GM18907 (cell line): ENCODE measurements at regions not wholly inside any gene's neighbourhood (a gene's known extent, or its start where the extent isn't known, plus 50 kb on each side); places are given as distances from the start of the nearest gene placed in this dataset.
"Not testable (repeated sequence)": the region's sequence is repeated elsewhere in the genome, so short reads cannot be mapped to it uniquely, and the experiment has no call there.

Experiments
- ATAC-seq: cut with Tn5 transposase; IDR thresholded peaks from one replicate; pipeline ENCODE4 v1.9.1; 2021; ENCODE audit warnings: mild to moderate bottlenecking, moderate library complexity; ENCODE audit not compliant: unreplicated experiment

GRCh38 chr6:14506656-14507246 lies 389.2 kb downstream of the CD83 start:
- no peak for ATAC-seq

GRCh38 chr6:14509120-14509519 lies 391.5 kb downstream of the CD83 start:
- ATAC-seq = no peak

- no peak for ATAC-seq
Observed at GRCh38 chr6:14510038-14510437, 392.5 kb downstream of the CD83 start.

- no peak for ATAC-seq
Observed at GRCh38 chr6:14511061-14511586, 393.6 kb downstream of the CD83 start.

GRCh38 chr6:14512246-14512645 lies 394.7 kb downstream of the CD83 start:
- no peak for ATAC-seq

GRCh38 chr6:14513496-14514393 lies 396.2 kb downstream of the CD83 start:
- ATAC-seq = no peak

GRCh38 chr6:14516956-14517355 lies 399.4 kb downstream of the CD83 start:
- no peak for ATAC-seq

- no peak for ATAC-seq
Observed at GRCh38 chr6:14517516-14518105, 400.0 kb downstream of the CD83 start.

- no peak for ATAC-seq
Observed at GRCh38 chr6:14518515-14519217, 401.1 kb downstream of the CD83 start.

- no peak for ATAC-seq
Observed at GRCh38 chr6:14520029-14520428, 402.5 kb downstream of the CD83 start.

GRCh38 chr6:14520536-14520935 lies 403.0 kb downstream of the CD83 start:
- no peak for ATAC-seq

- ATAC-seq = no peak
Observed at GRCh38 chr6:14521141-14521540, 403.6 kb downstream of the CD83 start.

GRCh38 chr6:14521861-14522260 lies 404.3 kb downstream of the CD83 start:
- ATAC-seq = not testable (repeated sequence)

- ATAC-seq = no peak
Observed at GRCh38 chr6:14524319-14524718, 406.7 kb downstream of the CD83 start.

- no peak for ATAC-seq
Observed at GRCh38 chr6:14530385-14530784, 412.8 kb downstream of the CD83 start.

GRCh38 chr6:14533446-14533845 lies 415.9 kb downstream of the CD83 start:
- ATAC-seq = no peak

GRCh38 chr6:14537030-14537429 lies 419.5 kb downstream of the CD83 start:
- no peak for ATAC-seq

GRCh38 chr6:14540276-14540675 lies 422.7 kb downstream of the CD83 start:
- ATAC-seq = no peak

GRCh38 chr6:14540810-14541540 lies 423.4 kb downstream of the CD83 start:
- ATAC-seq = no peak

GRCh38 chr6:14542670-14543366 lies 425.2 kb downstream of the CD83 start:
- no peak for ATAC-seq
